Ovary (tissue), 7 donors: ENCODE measurements at regions not wholly inside any gene's neighbourhood (a gene's known extent, or its start where the extent isn't known, plus 50 kb on each side); places are given as distances from the start of the nearest gene placed in this dataset.
"Not testable (repeated sequence)": the region's sequence is repeated elsewhere in the genome, so short reads cannot be mapped to it uniquely, and the experiment has no call there.

Experiments used
- DNase-seq, 5 donors: peaks; one replicate each; pipeline ENCODE4 v3.0.0-alpha.2; 2019 to 2020
- H3K27ac ChIP-seq, 2 donors: fragments of 200-600 bp; one replicate each; pipeline versions ENCODE4 v1.5.1 to v1.8.0; 2019 to 2022
- H3K27me3 ChIP-seq: fragments of 200-600 bp; one replicate; pipeline ENCODE4 v1.8.0; 2022
- H3K36me3 ChIP-seq: fragments of 200-600 bp; sonication (generic); one replicate; pipeline ENCODE4 v1.5.1; 2019
- H3K4me1 ChIP-seq: one replicate; pipeline ENCODE4 v1.8.1; 2013; ENCODE audit warnings: mild to moderate bottlenecking, moderate library complexity; ENCODE audit not compliant: insufficient read depth
- H3K4me3 ChIP-seq: fragments of 200-600 bp; sonication (generic); one replicate; pipeline ENCODE4 v1.5.1; 2017
- H3K9me3 ChIP-seq, 2 donors: fragments of 200-600 bp in 1 of 2; sonication (generic) in 1 of 2; one replicate each; pipeline versions ENCODE4 v1.5.1 to v1.8.1; 2013 to 2019; ENCODE audit warnings: mild to moderate bottlenecking in 1 of 2, moderate library complexity in 1 of 2
- CTCF ChIP-seq, 3 donors: fragments of 450-650 bp in 2 of 3; fragments of 200-600 bp in 1 of 3; IDR thresholded peaks; one replicate each; pipeline versions ENCODE4 v1.5.1 to v1.8.0; 2016 to 2022; ENCODE audit warnings: antibody characterized with exemption in 3 of 3, mild to moderate bottlenecking in 1 of 3
- EP300 ChIP-seq: sonication (generic); formaldehyde crosslinking; IDR thresholded peaks from one replicate; pipeline ENCODE4 v1.6.1; 2017; ENCODE audit warnings: antibody characterized with exemption
- POLR2A ChIP-seq: fragments of 450-650 bp; IDR thresholded peaks from one replicate; pipeline ENCODE4 v1.6.1; 2017; ENCODE audit warnings: antibody characterized with exemption, mild to moderate bottlenecking, moderate library complexity
- WGBS, 3 donors: extraction: QIAGEN DNeasy Blood & Tissue Kit in 1 of 3; methylation state at CpG; one replicate each; pipeline versions ENCODE4 v1.1.5 to v1.1.7; 2013 to 2017; 5-methylcytosine and 5-hydroxymethylcytosine counted together
- intact Hi-C, 4 donors: fragments of 100-400 bp; cut with DNase I; formaldehyde crosslinking; loops; one replicate each; pipeline versions ENCODE4 v1.11.0 to v1.15.1; 2022 to 2023
- donor health status: DM: no; HTN: no; CAD: no; lungs with moderate emphysema.
- donor health status: DM: no; HTN: no; CAD: no.
- donor health status: Bipolar disorder and iron deficiency.
- donor health status: DM: no; HTN: no; CAD: no.
- donor health status: DM: yes; HTN: yes; CAD: no.

- intact Hi-C loops = no loop called here
- TF ChIP-seq EP300 (no peak), POLR2A (no peak), CTCF (IDR thresholded peaks at IDR 0.05) (no peak)
Observed at GRCh38 chr5:163748934-163749333, 243.5 kb downstream of the MAT2B start.

GRCh38 chr5:163750415-163750814 is 245.0 kb downstream of the MAT2B start:
- H3K9me3 ChIP-seq, H3K27me3 ChIP-seq, intact Hi-C loops, H3K4me3 ChIP-seq, DNase-seq, H3K4me1 ChIP-seq, H3K27ac ChIP-seq, H3K36me3 ChIP-seq: not testable (repeated sequence)
- 85 to 90% (median 88%) methylated on average over 10 of the region's 10 CpGs for WGBS, 3 donors

More at GRCh38 chr5:163748934-163749333, 243.5 kb downstream of the MAT2B start:
- 72 to 76% (median 74%) methylated on average over 3 of the region's 3 CpGs for WGBS, 3 donors
- Histone ChIP-seq H3K27me3 (no peaks in the 10 kb centered on the region), H3K4me1 (no peaks in the 10 kb centered on the region), H3K36me3 (no peaks in the 10 kb centered on the region), H3K9me3 (no peaks in the 10 kb centered on the region), H3K27ac (no peak overlapping the region), H3K4me3 (no peak overlapping the region)
- no peak for DNase-seq

- no peak for DNase-seq
- Histone ChIP-seq H3K27ac (no peak overlapping the region), H3K4me3 (no peak overlapping the region), H3K4me1 (no peaks in the 10 kb centered on the region), H3K27me3 (no peaks in the 10 kb centered on the region), H3K36me3 (no peaks in the 10 kb centered on the region), H3K9me3 (no peaks in the 10 kb centered on the region)
- 88 to 94% (median 89%) methylated on average over 1 of the region's 1 CpG for WGBS, 3 donors
- intact Hi-C loops = no loop called here
- TF ChIP-seq CTCF (IDR thresholded peaks at IDR 0.05) (no peak), POLR2A (no peak), EP300 (no peak)
Observed at GRCh38 chr5:163755505-163755904, 250.1 kb downstream of the MAT2B start.

- DNase-seq = no peak
- no peaks in the 10 kb centered on the region for H3K9me3 ChIP-seq
- no peaks in the 10 kb centered on the region for H3K27me3 ChIP-seq
- TF ChIP-seq CTCF (IDR thresholded peaks at IDR 0.05) = no peak
- no peak for TF ChIP-seq EP300
- TF ChIP-seq POLR2A = no peak
- H3K36me3 ChIP-seq = no peaks in the 10 kb centered on the region
- H3K4me1 ChIP-seq = no peaks in the 10 kb centered on the region
- WGBS, 3 donors = 83 to 88% (median 84%) methylated on average over 2 of the region's 2 CpGs
- intact Hi-C loops = no loop called here
- no peak overlapping the region for H3K4me3 ChIP-seq
- no peak overlapping the region for H3K27ac ChIP-seq
Observed at GRCh38 chr5:163756170-163756569, 250.8 kb downstream of the MAT2B start.

GRCh38 chr5:163757344-163757743 is 251.9 kb downstream of the MAT2B start:
- no peak for TF ChIP-seq POLR2A
- Histone ChIP-seq H3K36me3 (no peaks in the 10 kb centered on the region), H3K9me3 (no peaks in the 10 kb centered on the region), H3K27ac (no peak overlapping the region), H3K4me3 (no peak overlapping the region), H3K27me3 (no peaks in the 10 kb centered on the region), H3K4me1 (no peaks in the 10 kb centered on the region)
- no peak for DNase-seq
- 68 to 70% (median 68%) methylated on average over 5 of the region's 5 CpGs for WGBS, 3 donors
- intact Hi-C loops = no loop called here

GRCh38 chr5:163758283-163758711 is 252.9 kb downstream of the MAT2B start:
- H3K36me3 ChIP-seq = no peaks in the 10 kb centered on the region
- TF ChIP-seq POLR2A = no peak
- no peak for TF ChIP-seq EP300
- no peak for TF ChIP-seq CTCF (IDR thresholded peaks at IDR 0.05)
- intact Hi-C loops = no loop called here
- no peak overlapping the region for H3K4me3 ChIP-seq
- no peak for DNase-seq
- no peaks in the 10 kb centered on the region for H3K9me3 ChIP-seq
- 29 to 40% (median 36%) methylated on average over 2 of the region's 2 CpGs for WGBS, 3 donors
- no peak overlapping the region for H3K27ac ChIP-seq
- H3K27me3 ChIP-seq = no peaks in the 10 kb centered on the region
- H3K4me1 ChIP-seq = no peaks in the 10 kb centered on the region
